CD4-positive, alpha-beta T cell (primary cell): ENCODE measurements at regions not wholly inside any gene's neighbourhood (a gene's known extent, or its start where the extent isn't known, plus 50 kb on each side); places are given as distances from the start of the nearest gene placed in this dataset.

Experiments used
- ATAC-seq: fragments of 200-7000 bp; cut with Tn5 transposase; one replicate; pipeline ENCODE4 v1.10.0; 2022; ENCODE audit warnings: mild to moderate bottlenecking; ENCODE audit not compliant: poor library complexity
- CTCF ChIA-PET: fragments of 350-600 bp; sonication (Branson Sonifier 250); formaldehyde crosslinking; loops from one replicate; lab custom pipeline; 2021; ENCODE audit warnings: antibody characterized with exemption, inconsistent platforms; lab: Charles Lee
- POLR2A ChIA-PET: fragments of 350-600 bp; sonication (Branson Sonifier 250); formaldehyde crosslinking; loops from one replicate; lab custom pipeline; 2021; ENCODE audit warnings: antibody characterized with exemption, inconsistent platforms; lab: Charles Lee
- DNase-seq, 14 experiments: peaks; one replicate each; pipeline ENCODE4 v3.0.0-alpha.2; 2013 to 2020; ENCODE audit warnings: mixed read lengths in 2 of 14
- H3K27ac ChIP-seq, 2 donors: one replicate each; pipeline versions ENCODE4 v1.5.1 to v1.7.0; 2013; ENCODE audit warnings: low read length in 2 of 2, low read depth in 1 of 2, mild to moderate bottlenecking in 1 of 2
- H3K27me3 ChIP-seq, 2 experiments: 1 replicate in 1 of 2; 2 replicates in 1 of 2; pipeline versions ENCODE4 v1.6.1 to v1.7.0; 2013; ENCODE audit warnings: low read length in 2 of 2, control low read depth in 1 of 2, mild to moderate bottlenecking in 1 of 2, moderate library complexity in 1 of 2; ENCODE audit not compliant: insufficient read depth in 2 of 2, control insufficient read depth in 1 of 2
- H3K36me3 ChIP-seq: one replicate; pipeline ENCODE4 v1.6.1; 2013; ENCODE audit warnings: low read length, control low read depth; ENCODE audit not compliant: insufficient read depth
- H3K4me1 ChIP-seq: one replicate; pipeline ENCODE4 v1.6.1; 2013; ENCODE audit warnings: low read length, control low read depth; ENCODE audit not compliant: insufficient read depth
- H3K4me3 ChIP-seq: one replicate; pipeline ENCODE4 v1.5.1; 2013; ENCODE audit warnings: mild to moderate bottlenecking, low read length, moderate library complexity
- H3K9me3 ChIP-seq, 2 experiments: 1 replicate in 1 of 2; 2 replicates in 1 of 2; pipeline versions ENCODE4 v1.6.1 to v1.7.0; 2013; ENCODE audit warnings: low read length in 2 of 2, mild to moderate bottlenecking in 2 of 2, control low read depth in 1 of 2, moderate library complexity in 1 of 2; ENCODE audit not compliant: control insufficient read depth in 1 of 2, insufficient read depth in 1 of 2
- H3K27ac Mint-ChIP-seq: one replicate; pipeline ENCODE4 v1.8.0; 2020; ENCODE audit warnings: mixed read lengths
- H3K27me3 Mint-ChIP-seq: one replicate; pipeline ENCODE4 v1.8.0; 2021; ENCODE audit warnings: mixed read lengths
- H3K36me3 Mint-ChIP-seq: one replicate; pipeline ENCODE4 v1.8.0; 2021; ENCODE audit warnings: low read depth, mixed read lengths
- H3K4me1 Mint-ChIP-seq: one replicate; pipeline ENCODE4 v1.8.0; 2021; ENCODE audit warnings: low read depth, mixed read lengths
- H3K4me3 Mint-ChIP-seq: one replicate; pipeline ENCODE4 v1.8.0; 2020; ENCODE audit warnings: mild to moderate bottlenecking, mixed read lengths
- H3K9me3 Mint-ChIP-seq: one replicate; pipeline ENCODE4 v1.8.0; 2020; ENCODE audit warnings: mixed read lengths
- intact Hi-C, 2 experiments: fragments of 100-400 bp; cut with DNase I in 1 of 2; cut with micrococcal nuclease in 1 of 2; formaldehyde crosslinking; loops; one replicate each; pipeline versions ENCODE4 v1.15.1 to v1.9.0; 2023 to 2025; cut with DNase I, micrococcal nuclease
- TF ChIP-seq, protein P1 (sequence below): fragments of 200-600 bp; IDR thresholded peaks from one replicate; pipeline ENCODE4 v1.8.0; 2022; ENCODE audit warnings: antibody characterized with exemption, mild to moderate bottlenecking

DNA sequence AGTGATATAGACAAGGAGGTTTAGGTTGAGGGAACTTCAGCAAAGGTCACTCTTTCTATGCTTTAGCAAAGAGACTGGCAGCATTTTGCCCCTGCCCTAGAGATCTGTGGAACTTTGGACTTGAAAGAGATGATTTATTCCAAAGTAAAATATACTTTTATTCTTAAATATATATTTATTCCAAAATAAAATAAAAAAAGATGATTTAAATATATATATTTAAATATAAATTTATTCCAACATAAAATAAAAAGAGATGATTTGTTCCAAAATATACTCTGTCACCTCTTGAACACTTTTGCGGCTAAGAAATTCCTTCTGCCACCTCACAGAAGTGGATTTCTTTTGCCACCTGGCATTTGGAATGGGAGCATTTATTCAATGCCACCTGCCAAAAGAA, 521.3 kb upstream of the CHORDC1 start:
- Mint-ChIP-seq H3K36me3 (no peaks in the 10 kb centered on the region), H3K27me3 (no peaks in the 10 kb centered on the region), H3K4me1 (no peaks in the 10 kb centered on the region), H3K27ac (no peak overlapping the region), H3K4me3 (no peak overlapping the region), H3K9me3 (peaks cover 15% of the 10 kb centered on the region)
- H3K4me1 ChIP-seq: no peaks in the 10 kb centered on the region
- intact Hi-C loops: no loop called here
- CTCF ChIA-PET: no interaction called here
- H3K4me3 ChIP-seq: no peak overlapping the region
- no peaks in the 10 kb centered on the region for H3K36me3 ChIP-seq
- ATAC-seq (no peak), DNase-seq (no peak)
- TF ChIP-seq, protein P1, sequence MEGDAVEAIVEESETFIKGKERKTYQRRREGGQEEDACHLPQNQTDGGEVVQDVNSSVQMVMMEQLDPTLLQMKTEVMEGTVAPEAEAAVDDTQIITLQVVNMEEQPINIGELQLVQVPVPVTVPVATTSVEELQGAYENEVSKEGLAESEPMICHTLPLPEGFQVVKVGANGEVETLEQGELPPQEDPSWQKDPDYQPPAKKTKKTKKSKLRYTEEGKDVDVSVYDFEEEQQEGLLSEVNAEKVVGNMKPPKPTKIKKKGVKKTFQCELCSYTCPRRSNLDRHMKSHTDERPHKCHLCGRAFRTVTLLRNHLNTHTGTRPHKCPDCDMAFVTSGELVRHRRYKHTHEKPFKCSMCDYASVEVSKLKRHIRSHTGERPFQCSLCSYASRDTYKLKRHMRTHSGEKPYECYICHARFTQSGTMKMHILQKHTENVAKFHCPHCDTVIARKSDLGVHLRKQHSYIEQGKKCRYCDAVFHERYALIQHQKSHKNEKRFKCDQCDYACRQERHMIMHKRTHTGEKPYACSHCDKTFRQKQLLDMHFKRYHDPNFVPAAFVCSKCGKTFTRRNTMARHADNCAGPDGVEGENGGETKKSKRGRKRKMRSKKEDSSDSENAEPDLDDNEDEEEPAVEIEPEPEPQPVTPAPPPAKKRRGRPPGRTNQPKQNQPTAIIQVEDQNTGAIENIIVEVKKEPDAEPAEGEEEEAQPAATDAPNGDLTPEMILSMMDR: no peak
- H3K27me3 ChIP-seq: no peaks in the 10 kb centered on the region
- POLR2A ChIA-PET: no interaction called here
- no peak overlapping the region for H3K27ac ChIP-seq
- H3K9me3 ChIP-seq: peaks cover 4 to 6% of the 10 kb centered on the region in 2 experiments

DNA sequence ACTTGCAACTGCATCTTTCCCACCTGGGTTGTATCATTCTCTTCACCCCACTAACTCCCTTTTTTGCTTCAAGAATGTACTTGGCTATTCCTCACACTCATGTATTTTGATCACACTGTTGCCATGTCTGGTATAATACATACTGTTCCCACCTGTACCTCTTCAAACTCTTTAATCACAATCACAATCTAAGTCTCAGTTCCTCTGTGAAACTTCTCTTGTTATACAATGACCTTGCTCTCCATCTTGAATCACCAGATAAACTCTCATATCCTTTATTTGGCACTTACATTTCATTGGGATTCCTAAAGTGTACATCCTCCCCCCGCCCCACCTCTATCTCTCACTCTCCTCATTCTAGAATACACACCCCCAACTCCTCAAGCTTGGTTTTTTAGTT, 516.0 kb upstream of the CHORDC1 start:
- POLR2A ChIA-PET: no interaction called here
- TF ChIP-seq, protein P1: no peak

DNA sequence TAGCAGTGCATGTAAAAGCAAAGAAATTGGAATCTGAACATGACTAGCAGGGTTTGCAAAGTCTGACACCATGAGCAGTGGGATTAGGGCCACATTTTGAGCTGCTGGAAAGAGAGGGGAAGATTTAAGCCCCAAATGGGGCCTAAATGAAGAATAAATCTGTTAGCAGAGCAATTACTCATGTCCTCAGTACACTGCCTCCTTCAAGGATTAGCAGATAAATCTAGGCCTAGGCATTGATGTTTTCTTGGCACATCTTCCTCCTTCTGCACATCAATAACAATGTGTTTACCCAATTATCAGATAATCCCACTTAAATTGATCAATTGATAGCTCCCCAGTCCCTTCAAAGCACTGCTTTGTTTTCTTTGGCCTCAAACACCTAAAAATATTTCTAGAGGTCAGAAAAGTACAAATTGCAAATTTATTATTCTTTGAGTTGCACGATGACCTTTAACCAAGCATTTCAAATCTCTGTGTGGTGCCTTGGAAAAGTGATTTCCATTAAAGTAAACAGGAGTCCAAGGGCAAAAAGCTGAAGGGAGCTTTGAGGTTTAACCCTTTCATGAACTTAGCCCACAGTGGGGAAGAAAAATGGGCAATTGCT, 514.7 kb upstream of the CHORDC1 start:
- Histone ChIP-seq H3K27me3 (no peaks in the 10 kb centered on the region), H3K9me3 (no peaks in the 10 kb centered on the region), H3K36me3 (no peaks in the 10 kb centered on the region), H3K4me3 (no peak overlapping the region), H3K27ac (no peak overlapping the region), H3K4me1 (no peaks in the 10 kb centered on the region)
- Mint-ChIP-seq H3K27ac (no peak overlapping the region), H3K9me3 (peaks cover 10% of the 10 kb centered on the region), H3K4me1 (no peaks in the 10 kb centered on the region), H3K36me3 (no peaks in the 10 kb centered on the region), H3K4me3 (no peak overlapping the region), H3K27me3 (no peaks in the 10 kb centered on the region)
- TF ChIP-seq, protein P1: no peak
- DNase-seq (no peak), ATAC-seq (no peak)
- ChIA-PET CTCF (interaction anchor here (1.6 kb wide), 1 partner anchor 10 kb away, joined by 4 read pairs; no protein-coding TSS in a partner anchor), POLR2A (no interaction called here)
- intact Hi-C loops: no loop called here

More for the DNA sequence above, 516.0 kb upstream of the CHORDC1 start:
- Mint-ChIP-seq H3K27me3 (no peaks in the 10 kb centered on the region), H3K9me3 (peaks cover 14% of the 10 kb centered on the region), H3K36me3 (no peaks in the 10 kb centered on the region), H3K4me3 (no peak overlapping the region), H3K27ac (no peak overlapping the region), H3K4me1 (no peaks in the 10 kb centered on the region)
- H3K27ac ChIP-seq: no peak overlapping the region
- no peak overlapping the region for H3K4me3 ChIP-seq
- H3K4me1 ChIP-seq: no peaks in the 10 kb centered on the region
- intact Hi-C loops: no loop called here
- no peaks in the 10 kb centered on the region for H3K36me3 ChIP-seq
- CTCF ChIA-PET: no interaction called here
- DNase-seq: no peak
- H3K9me3 ChIP-seq: no peaks in the 10 kb centered on the region
- no peaks in the 10 kb centered on the region for H3K27me3 ChIP-seq
- ATAC-seq: no peak
